WTC11 (cell line): ENCODE measurements at regions not wholly inside any gene's neighbourhood (a gene's known extent, or its start where the extent isn't known, plus 50 kb on each side); places are given as distances from the start of the nearest gene placed in this dataset.

Experiments used
- ATAC-seq: fragments of 200-7000 bp; cut with Tn5 transposase; 2 replicates; pipeline ENCODE4 v1.10.0; 2021; ENCODE audit warnings: mild to moderate bottlenecking, moderate library complexity
- CTCF ChIA-PET: fragments of 300-600 bp; sonication (Branson Sonifier 250); formaldehyde crosslinking; loops from one replicate; lab custom pipeline; 2021; ENCODE audit warnings: antibody characterized with exemption; lab: Charles Lee
- POLR2A ChIA-PET: fragments of 350-600 bp; sonication (Branson Sonifier 250); formaldehyde crosslinking; loops from one replicate; lab custom pipeline; 2021; ENCODE audit warnings: antibody characterized with exemption; lab: Charles Lee
- DNase-seq: peaks from one replicate; pipeline ENCODE4 v3.0.0; 2021; ENCODE audit warnings: low spot score
- H3K27ac Mint-ChIP-seq: 2 replicates; pipeline ENCODE4 v1.8.0; 2021; ENCODE audit warnings: mixed read lengths
- H3K27me3 Mint-ChIP-seq: 2 replicates; pipeline ENCODE4 v1.8.0; 2021; ENCODE audit warnings: low read depth, mild to moderate bottlenecking, moderate library complexity, mixed read lengths
- H3K36me3 Mint-ChIP-seq: 2 replicates; pipeline ENCODE4 v1.8.0; 2021; ENCODE audit warnings: mixed read lengths
- H3K4me1 Mint-ChIP-seq: 2 replicates; pipeline ENCODE4 v1.8.0; 2022; ENCODE audit warnings: mixed read lengths
- H3K4me3 Mint-ChIP-seq: 2 replicates; pipeline ENCODE4 v1.8.0; 2021; ENCODE audit warnings: mild to moderate bottlenecking, moderate library complexity, mixed read lengths
- H3K9me3 Mint-ChIP-seq: 2 replicates; pipeline ENCODE4 v1.8.0; 2021; ENCODE audit warnings: mixed read lengths
- AFF4 ChIP-seq: sonication (generic); formaldehyde crosslinking; IDR thresholded peaks from 2 replicates; pipeline ENCODE4 v1.8.1; 2023; ENCODE audit warnings: mild to moderate bottlenecking, missing genetic modification reagents, borderline replicate concordance
- ATF1 ChIP-seq: sonication (generic); formaldehyde crosslinking; IDR thresholded peaks from 2 replicates; pipeline ENCODE4 v1.8.1; 2023; ENCODE audit warnings: mild to moderate bottlenecking, moderate library complexity, missing genetic modification reagents
- ATF3 ChIP-seq: sonication (generic); formaldehyde crosslinking; conservative IDR thresholded peaks from 2 replicates; pipeline ENCODE4 v1.8.1; 2022; ENCODE audit warnings: mild to moderate bottlenecking, missing genetic modification reagents
- CTCF ChIP-seq: fragments of 200-600 bp; IDR thresholded peaks from 2 replicates; pipeline ENCODE4 v1.8.0; 2022; ENCODE audit warnings: antibody characterized with exemption
- E2F1 ChIP-seq: sonication (generic); formaldehyde crosslinking; IDR thresholded peaks from 2 replicates; pipeline ENCODE4 v1.8.0; 2022; ENCODE audit warnings: mild to moderate bottlenecking, missing genetic modification reagents
- E2F5 ChIP-seq: sonication (generic); formaldehyde crosslinking; IDR thresholded peaks from 2 replicates; pipeline ENCODE4 v1.8.1; 2022; ENCODE audit warnings: mild to moderate bottlenecking, moderate library complexity, missing genetic modification reagents
- FOXJ3 ChIP-seq: sonication (generic); formaldehyde crosslinking; IDR thresholded peaks from 2 replicates; pipeline ENCODE4 v1.9.0; 2021; ENCODE audit warnings: missing genetic modification reagents, mild to moderate bottlenecking, borderline replicate concordance
- IRF1 ChIP-seq: sonication (generic); formaldehyde crosslinking; IDR thresholded peaks from 2 replicates; pipeline ENCODE4 v1.8.0; 2023; ENCODE audit warnings: missing genetic modification reagents
- NR2C2 ChIP-seq: sonication (generic); formaldehyde crosslinking; IDR thresholded peaks from 2 replicates; pipeline ENCODE4 v1.8.0; 2022; ENCODE audit warnings: mild to moderate bottlenecking, missing genetic modification reagents
- RELA ChIP-seq: sonication (generic); formaldehyde crosslinking; IDR thresholded peaks from 2 replicates; pipeline ENCODE4 v1.8.1; 2022; ENCODE audit warnings: missing genetic modification reagents, mild to moderate bottlenecking, borderline replicate concordance
- TEAD1 ChIP-seq: sonication (generic); formaldehyde crosslinking; IDR thresholded peaks from 2 replicates; pipeline ENCODE4 v1.8.0; 2022; ENCODE audit warnings: mild to moderate bottlenecking, missing genetic modification reagents
- USF2 ChIP-seq: sonication (generic); formaldehyde crosslinking; IDR thresholded peaks from 2 replicates; pipeline ENCODE4 v1.8.1; 2023; ENCODE audit warnings: mild to moderate bottlenecking, missing genetic modification reagents, moderate library complexity
- ZBTB43 ChIP-seq: sonication (generic); formaldehyde crosslinking; IDR thresholded peaks from 2 replicates; pipeline ENCODE4 v1.8.1; 2023; ENCODE audit warnings: mild to moderate bottlenecking, missing genetic modification reagents
- ZMAT4 ChIP-seq: fragments of 250-450 bp; sonication (Bioruptor Pico); IDR thresholded peaks from 2 replicates; pipeline ENCODE4 v1.9.0; 2021; ENCODE audit warnings: mild to moderate bottlenecking
- ZNF138 ChIP-seq: sonication (generic); formaldehyde crosslinking; conservative IDR thresholded peaks from 2 replicates; pipeline ENCODE4 v1.8.1; 2022; ENCODE audit warnings: mild to moderate bottlenecking, moderate library complexity, missing genetic modification reagents

- ATAC-seq (no peak), DNase-seq (no peak)
- H3K36me3 Mint-ChIP-seq: peaks cover 7% of the 10 kb centered on the region
- CTCF ChIA-PET: interaction anchor here (1.4 to 3.0 kb wide), 4 partner anchors 10 to 533 kb away, joined by 4 to 41 read pairs (median 6); no protein-coding TSS in a partner anchor
- H3K27ac Mint-ChIP-seq: no peak overlapping the region
- TF ChIP-seq ZBTB43 (0 out of 2 replicates have a peak, but pooled peaks have one; percentile 27), AFF4 (CRISPR knock-in tag) (no peak), USF2 (CRISPR knock-in tag) (peak; percentile 60)
- TF ChIP-seq, all 79 proteins: peak for 2
- H3K4me3 Mint-ChIP-seq: no peak overlapping the region
- peaks cover 49% of the 10 kb centered on the region for H3K27me3 Mint-ChIP-seq
- POLR2A ChIA-PET: no interaction called here
- H3K9me3 Mint-ChIP-seq: peaks cover 18% of the 10 kb centered on the region
- H3K4me1 Mint-ChIP-seq: 0 out of 2 replicates have a peak, but pooled peaks cover 6% of the 10 kb centered on the region
Measured at GRCh38 chr13:53249236-53249635, 220.6 kb downstream of the OLFM4 start.

- TF ChIP-seq TEAD1 (CRISPR knock-in tag): no peak
- TF ChIP-seq NR2C2: no peak
- no peak for TF ChIP-seq ZNF138 (CRISPR knock-in tag)
- peak; percentile 45; the same call in 1 of the 2 replicates for TF ChIP-seq CTCF
- no peak for TF ChIP-seq IRF1 (CRISPR knock-in tag)
- no peak for TF ChIP-seq ATF1 (CRISPR knock-in tag)
- TF ChIP-seq FOXJ3 (CRISPR knock-in tag): no peak
- Mint-ChIP-seq H3K4me3 (no peak overlapping the region), H3K27ac (no peak overlapping the region), H3K4me1 (0 out of 2 replicates have a peak, but pooled peaks cover 6% of the 10 kb centered on the region), H3K36me3 (peaks cover 7% of the 10 kb centered on the region), H3K27me3 (peaks cover 49% of the 10 kb centered on the region), H3K9me3 (peaks cover 18% of the 10 kb centered on the region)
- ATAC-seq: peak; percentile 64
- CTCF ChIA-PET: interaction anchor here (0.6 to 3.0 kb wide), 49 partner anchors 9 to 1995 kb away, joined by 3 to 52 read pairs (median 4); no protein-coding TSS in a partner anchor
- no peak for DNase-seq
- POLR2A ChIA-PET: no interaction called here
Measured at GRCh38 chr13:53250272-53250875, 221.8 kb downstream of the OLFM4 start.

- Mint-ChIP-seq H3K4me3 (no peak overlapping the region), H3K4me1 (0 out of 2 replicates have a peak, but pooled peaks cover 6% of the 10 kb centered on the region), H3K27ac (no peak overlapping the region), H3K36me3 (peaks cover 7% of the 10 kb centered on the region), H3K9me3 (peaks cover 18% of the 10 kb centered on the region), H3K27me3 (peaks cover 52% of the 10 kb centered on the region)
- ChIA-PET POLR2A (no interaction called here), CTCF (interaction anchor here (0.6 to 3.0 kb wide), 48 partner anchors 8 to 1994 kb away, joined by 3 to 52 read pairs (median 4); no protein-coding TSS in a partner anchor)
- ATAC-seq (no peak), DNase-seq (no peak)
- TF ChIP-seq ZMAT4 (CRISPR knock-in tag) (no peak), CTCF (no peak), TEAD1 (CRISPR knock-in tag) (no peak), E2F1 (no peak), RELA (CRISPR knock-in tag) (no peak), ATF1 (CRISPR knock-in tag) (no peak), ZNF138 (CRISPR knock-in tag) (no peak), ATF3 (CRISPR knock-in tag) (no peak), E2F5 (CRISPR knock-in tag) (no peak)
Measured at GRCh38 chr13:53250977-53251376, 222.4 kb downstream of the OLFM4 start.
